PC-3 (cell line): ENCODE measurements at regions not wholly inside any gene's neighbourhood (a gene's known extent, or its start where the extent isn't known, plus 50 kb on each side); places are given as distances from the start of the nearest gene placed in this dataset.

ENCODE experiments used
- ATAC-seq: fragments of 200-7000 bp; cut with Tn5 transposase; 2 replicates; pipeline ENCODE4 v1.9.1; 2020; ENCODE audit warnings: mild to moderate bottlenecking, moderate library complexity
- BruUV-seq: library from RNA; stranded (reverse); fragments of 400-500 nt; replicated peaks from 2 replicates; lab custom pipeline; 2021; lab: Mats Ljungman, UMichigan
- CTCF ChIA-PET: fragments of 300-600 bp; sonication (Branson Sonifier 250); formaldehyde crosslinking; loops from one replicate; lab custom pipeline; 2022; ENCODE audit warnings: antibody characterized with exemption; lab: Charles Lee
- POLR2A ChIA-PET: fragments of 300-600 bp; sonication (Branson Sonifier 250); formaldehyde crosslinking; loops from one replicate; lab custom pipeline; 2022; ENCODE audit warnings: antibody characterized with exemption; ENCODE audit not compliant: unreplicated experiment; lab: Charles Lee
- DNase-seq: peaks from one replicate; pipeline ENCODE4 v3.0.0-alpha.2; 2015
- H2AFZ ChIP-seq: fragments of 300-600 bp; sonication (generic); 2 replicates; pipeline ENCODE4 v1.6.0; 2016; ENCODE audit warnings: antibody characterized with exemption, low read length
- H3F3A ChIP-seq: fragments of 300-600 bp; sonication (generic); one replicate; pipeline ENCODE4 v1.6.0; 2017; ENCODE audit warnings: antibody characterized with exemption, low read length, control low read depth, mild to moderate bottlenecking; ENCODE audit not compliant: unreplicated experiment
- H3K27ac ChIP-seq: fragments of 300-600 bp; sonication (generic); 2 replicates; pipeline ENCODE4 v1.5.1; 2016; ENCODE audit warnings: mild to moderate bottlenecking, low read length
- H3K27me3 ChIP-seq: fragments of 300-600 bp; sonication (generic); 2 replicates; pipeline ENCODE4 v1.6.1; 2016; ENCODE audit warnings: low read length, mixed read lengths
- H3K36me3 ChIP-seq: fragments of 300-600 bp; sonication (generic); 2 replicates; pipeline ENCODE4 v1.6.1; 2016; ENCODE audit warnings: low read depth, mixed run types, low read length, mixed read lengths
- H3K4me1 ChIP-seq: fragments of 300-600 bp; sonication (generic); 2 replicates; pipeline ENCODE4 v1.5.1; 2016; ENCODE audit warnings: low read length; ENCODE audit not compliant: insufficient read depth
- H3K4me2 ChIP-seq: fragments of 300-600 bp; sonication (generic); 2 replicates; pipeline ENCODE4 v1.6.0; 2016; ENCODE audit warnings: low read length
- H3K4me3 ChIP-seq: fragments of 300-600 bp; sonication (generic); 2 replicates; pipeline ENCODE4 v1.5.1; 2016; ENCODE audit warnings: mild to moderate bottlenecking, low read length, mixed read lengths
- H3K79me2 ChIP-seq: fragments of 300-600 bp; sonication (generic); 2 replicates; pipeline ENCODE4 v1.6.1; 2017; ENCODE audit warnings: low read length, mixed read lengths
- H3K9ac ChIP-seq: fragments of 300-600 bp; sonication (generic); 2 replicates; pipeline ENCODE4 v1.6.0; 2016; ENCODE audit warnings: mild to moderate bottlenecking, low read length
- H3K9me2 ChIP-seq: fragments of 300-600 bp; sonication (generic); replicated peaks from 2 replicates; pipeline ENCODE4 v1.6.1; 2016; ENCODE audit warnings: mixed run types, low read length, mixed read lengths
- H3K9me3 ChIP-seq: fragments of 300-600 bp; sonication (generic); 2 replicates; pipeline ENCODE4 v1.6.1; 2016; ENCODE audit warnings: low read length, mixed read lengths
- H4K20me1 ChIP-seq: fragments of 300-600 bp; sonication (generic); 2 replicates; pipeline ENCODE4 v1.6.1; 2016; ENCODE audit warnings: low read length, mixed read lengths
- EZH2 ChIP-seq: fragments of 300-600 bp; sonication (generic); IDR thresholded peaks from one replicate; pipeline ENCODE4 v1.6.1; 2017; ENCODE audit warnings: antibody characterized with exemption, mild to moderate bottlenecking, low read length; ENCODE audit not compliant: unreplicated experiment
- EZH2phosphoT487 ChIP-seq: fragments of 300-600 bp; sonication (generic); IDR thresholded peaks from 2 replicates; pipeline ENCODE4 v1.6.1; 2018; ENCODE audit warnings: mild to moderate bottlenecking, antibody characterized with exemption, low read length, borderline replicate concordance
- intact Hi-C: fragments of 100-400 bp; cut with micrococcal nuclease; formaldehyde crosslinking; loops from 2 replicates; pipeline ENCODE4 v1.9.0; 2023
- TF ChIP-seq, protein P1 (sequence below): fragments of 300-600 bp; sonication (generic); conservative IDR thresholded peaks from 2 replicates; pipeline ENCODE4 v1.5.1; 2017; ENCODE audit warnings: antibody characterized with exemption, low read depth, mild to moderate bottlenecking, low read length

- no peaks in the 10 kb centered on the region for H3K27me3 ChIP-seq
- no peaks in the 10 kb centered on the region for H3K36me3 ChIP-seq
- no peaks in the 10 kb centered on the region for H3K9me2 ChIP-seq
- H3K4me3 ChIP-seq = no peak overlapping the region
- ChIA-PET POLR2A (no interaction called here), CTCF (no interaction called here)
- intact Hi-C loops = no loop called here
- no peaks in the 10 kb centered on the region for H3K9me3 ChIP-seq
- peaks cover 8% of the 10 kb centered on the region; the same call in 1 of the 2 replicates for H3K4me1 ChIP-seq
- no TSS peak for BruUV-seq
- H4K20me1 ChIP-seq = no peaks in the 10 kb centered on the region
- no peak overlapping the region for H3K4me2 ChIP-seq
- TF ChIP-seq, protein P1, sequence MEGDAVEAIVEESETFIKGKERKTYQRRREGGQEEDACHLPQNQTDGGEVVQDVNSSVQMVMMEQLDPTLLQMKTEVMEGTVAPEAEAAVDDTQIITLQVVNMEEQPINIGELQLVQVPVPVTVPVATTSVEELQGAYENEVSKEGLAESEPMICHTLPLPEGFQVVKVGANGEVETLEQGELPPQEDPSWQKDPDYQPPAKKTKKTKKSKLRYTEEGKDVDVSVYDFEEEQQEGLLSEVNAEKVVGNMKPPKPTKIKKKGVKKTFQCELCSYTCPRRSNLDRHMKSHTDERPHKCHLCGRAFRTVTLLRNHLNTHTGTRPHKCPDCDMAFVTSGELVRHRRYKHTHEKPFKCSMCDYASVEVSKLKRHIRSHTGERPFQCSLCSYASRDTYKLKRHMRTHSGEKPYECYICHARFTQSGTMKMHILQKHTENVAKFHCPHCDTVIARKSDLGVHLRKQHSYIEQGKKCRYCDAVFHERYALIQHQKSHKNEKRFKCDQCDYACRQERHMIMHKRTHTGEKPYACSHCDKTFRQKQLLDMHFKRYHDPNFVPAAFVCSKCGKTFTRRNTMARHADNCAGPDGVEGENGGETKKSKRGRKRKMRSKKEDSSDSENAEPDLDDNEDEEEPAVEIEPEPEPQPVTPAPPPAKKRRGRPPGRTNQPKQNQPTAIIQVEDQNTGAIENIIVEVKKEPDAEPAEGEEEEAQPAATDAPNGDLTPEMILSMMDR = no peak
- TF ChIP-seq EZH2 (no peak), EZH2phosphoT487 (no peak)
- no peaks in the 10 kb centered on the region for H3F3A ChIP-seq
- no peak overlapping the region for H3K9ac ChIP-seq
- DNase-seq = peak; percentile 66
- ATAC-seq = peak; percentile 84
- H2AFZ ChIP-seq = no peak overlapping the region
- H3K27ac ChIP-seq = peak overlapping the region; percentile 40
- H3K79me2 ChIP-seq = no peaks in the 10 kb centered on the region
These were observed 133.4 kb downstream of the RFPL4B start for GRCh38 chr6:112480553-112480952.

- no TSS peak for BruUV-seq
- POLR2A ChIA-PET = no interaction called here
- ATAC-seq (no peak), DNase-seq (no peak)
- H3K4me2 ChIP-seq = no peak overlapping the region
- H3K9me2 ChIP-seq = no peaks in the 10 kb centered on the region
- CTCF ChIA-PET = no interaction called here
- no peak overlapping the region for H2AFZ ChIP-seq
- H3F3A ChIP-seq = no peaks in the 10 kb centered on the region
- H4K20me1 ChIP-seq = no peaks in the 10 kb centered on the region
- no peaks in the 10 kb centered on the region for H3K79me2 ChIP-seq
- no peaks in the 10 kb centered on the region for H3K36me3 ChIP-seq
- H3K27ac ChIP-seq = no peak overlapping the region
- TF ChIP-seq EZH2phosphoT487 = no peak
- TF ChIP-seq, protein P1 = no peak
- no peak for TF ChIP-seq EZH2
- intact Hi-C loops = no loop called here
- H3K9me3 ChIP-seq = no peaks in the 10 kb centered on the region
- no peak overlapping the region for H3K9ac ChIP-seq
- no peaks in the 10 kb centered on the region for H3K27me3 ChIP-seq
- peaks cover 8% of the 10 kb centered on the region; the same call in 1 of the 2 replicates for H3K4me1 ChIP-seq
- H3K4me3 ChIP-seq = no peak overlapping the region
These were observed 134.1 kb downstream of the RFPL4B start for GRCh38 chr6:112481211-112481610.

DNA sequence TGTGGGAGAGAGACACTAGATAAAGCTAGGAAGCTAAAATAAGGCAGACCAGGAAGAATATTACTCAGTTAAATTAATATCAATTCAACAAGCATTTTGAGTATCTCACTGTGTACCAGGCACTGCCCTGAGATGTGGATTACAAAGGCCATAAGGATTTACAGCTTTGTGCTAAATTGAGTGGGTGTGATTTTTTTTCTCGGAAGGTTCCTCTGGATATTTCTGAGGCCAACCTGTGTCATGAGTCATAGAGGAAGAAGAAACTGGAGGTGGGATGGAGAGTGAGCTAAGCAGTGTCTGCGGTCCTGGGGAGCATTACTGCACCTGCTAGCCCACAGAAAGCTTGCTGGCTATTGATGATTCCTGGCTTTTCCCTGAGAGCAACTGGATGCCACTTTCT is 135.2 kb downstream of the RFPL4B start:
- H3K4me2 ChIP-seq = no peak overlapping the region
- no peaks in the 10 kb centered on the region for H3K9me3 ChIP-seq
- no peak for ATAC-seq
- no peaks in the 10 kb centered on the region for H4K20me1 ChIP-seq
- no peak overlapping the region for H2AFZ ChIP-seq
- H3K36me3 ChIP-seq = no peaks in the 10 kb centered on the region
- TF ChIP-seq EZH2 (no peak), EZH2phosphoT487 (no peak)
- TF ChIP-seq, protein P1 = no peak
- intact Hi-C loops = no loop called here
- H3K9me2 ChIP-seq = no peaks in the 10 kb centered on the region
- no peaks in the 10 kb centered on the region for H3K27me3 ChIP-seq
- H3K9ac ChIP-seq = no peak overlapping the region
- H3K79me2 ChIP-seq = no peaks in the 10 kb centered on the region
- H3K4me1 ChIP-seq = peaks cover 8% of the 10 kb centered on the region; the same call in 1 of the 2 replicates
- H3F3A ChIP-seq = no peaks in the 10 kb centered on the region
- ChIA-PET POLR2A (no interaction called here), CTCF (no interaction called here)
- BruUV-seq = no TSS peak
- no peak overlapping the region for H3K4me3 ChIP-seq
- no peak for DNase-seq
- H3K27ac ChIP-seq = no peak overlapping the region
